ENCODE measurements at regions not wholly inside any gene's neighbourhood (a gene's known extent, or its start where the extent isn't known, plus 50 kb on each side); places are given as distances from the start of the nearest gene placed in this dataset.
A peak's percentile ranks its signal among the peaks of the same experiment; 100 is the strongest.

DNA sequence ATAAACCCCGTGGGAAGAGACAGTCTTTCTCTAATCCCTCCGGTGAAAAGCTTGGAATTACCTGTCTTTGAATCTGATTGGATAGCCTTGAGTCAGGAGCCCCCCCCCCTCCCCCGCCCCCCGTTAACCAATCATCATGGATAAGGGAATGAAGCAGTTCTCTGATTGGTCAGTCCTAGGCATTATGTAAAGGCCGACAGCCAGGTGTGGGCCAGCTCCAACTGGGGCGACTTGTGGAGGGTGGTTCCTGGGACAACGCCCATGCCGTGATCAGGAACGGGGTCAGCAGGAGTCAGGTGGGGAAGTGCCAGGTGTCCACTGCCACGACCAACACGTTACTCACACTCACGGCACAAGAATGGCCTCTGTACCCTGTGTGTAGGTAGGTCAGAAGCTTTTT, 406.8 kb upstream of the SULF2 start:
- Histone ChIP-seq H3K36me3 (ENCODE audit: insufficient read depth, low read length) (no peaks in the 10 kb centered on the region), H3K4me3 (ENCODE audit: low read length in 2 of 2) (no peak overlapping the region), H3K27me3 (ENCODE audit: insufficient read depth, low read length) (no peaks in the 10 kb centered on the region), H3K9me3 (ENCODE audit: control insufficient read depth in 1 of 2, low read length in 2 of 2) (no peaks in the 10 kb centered on the region), H3K27ac (ENCODE audit: low read depth, low read length) (no peak overlapping the region), H3K4me1 (ENCODE audit: insufficient read depth, low read length) (no peaks in the 10 kb centered on the region)
- H3K4me3 Mint-ChIP-seq = no peak overlapping the region
- H3K9me3 Mint-ChIP-seq = no peaks in the 10 kb centered on the region
- intact Hi-C loops (cut with micrococcal nuclease) = no loop called here
- ChIA-PET POLR2A (ENCODE audit: partially characterized antibody) (no interaction called here), CTCF (ENCODE audit: partially characterized antibody) (no interaction called here)
- H3K36me3 Mint-ChIP-seq = no peaks in the 10 kb centered on the region
- H3K27ac Mint-ChIP-seq = no peak overlapping the region
- no peaks in the 10 kb centered on the region for H3K4me1 Mint-ChIP-seq
- peaks cover 3 to 9% of the 10 kb centered on the region in 2 donors for H3K27me3 Mint-ChIP-seq
- DNase-seq = peak in 1 of 5 donors; percentile 36

DNA sequence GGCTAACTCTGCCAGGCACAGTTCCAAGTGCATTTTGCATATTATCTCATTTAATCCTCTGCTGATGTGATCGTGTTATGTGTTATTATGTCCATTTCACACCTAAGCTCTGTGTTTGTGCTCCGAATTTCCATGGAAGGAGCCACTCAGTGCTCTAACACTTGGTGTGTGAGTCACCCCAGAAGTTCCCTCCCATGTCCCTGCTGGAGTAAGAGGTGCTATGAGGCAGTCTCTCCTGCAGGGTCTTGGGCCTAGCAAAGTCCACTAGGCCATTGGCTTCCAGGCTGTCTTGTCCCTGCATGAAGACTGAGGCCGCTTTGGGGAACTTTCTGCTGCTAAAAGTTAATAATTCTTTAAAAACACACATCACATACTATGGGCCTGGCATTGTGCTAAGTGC, 405.9 kb upstream of the SULF2 start:
- H3K9me3 ChIP-seq (ENCODE audit: control insufficient read depth in 1 of 2, low read length in 2 of 2) = no peaks in the 10 kb centered on the region
- H3K27me3 ChIP-seq (ENCODE audit: insufficient read depth, low read length) = no peaks in the 10 kb centered on the region
- CTCF ChIA-PET (ENCODE audit: partially characterized antibody) = no interaction called here
- H3K36me3 ChIP-seq (ENCODE audit: insufficient read depth, low read length) = no peaks in the 10 kb centered on the region
- Mint-ChIP-seq H3K4me3 (no peak overlapping the region), H3K36me3 (no peaks in the 10 kb centered on the region), H3K9me3 (no peaks in the 10 kb centered on the region), H3K27ac (no peak overlapping the region), H3K27me3 (peaks cover 3 to 9% of the 10 kb centered on the region in 2 donors), H3K4me1 (no peaks in the 10 kb centered on the region)
- POLR2A ChIA-PET (ENCODE audit: partially characterized antibody) = no interaction called here
- no peaks in the 10 kb centered on the region for H3K4me1 ChIP-seq (ENCODE audit: insufficient read depth, low read length)
- H3K4me3 ChIP-seq (ENCODE audit: low read length in 2 of 2) = no peak overlapping the region
- DNase-seq = no peak
- no peak overlapping the region for H3K27ac ChIP-seq (ENCODE audit: low read depth, low read length)
- intact Hi-C loops (cut with micrococcal nuclease) = no loop called here

DNA sequence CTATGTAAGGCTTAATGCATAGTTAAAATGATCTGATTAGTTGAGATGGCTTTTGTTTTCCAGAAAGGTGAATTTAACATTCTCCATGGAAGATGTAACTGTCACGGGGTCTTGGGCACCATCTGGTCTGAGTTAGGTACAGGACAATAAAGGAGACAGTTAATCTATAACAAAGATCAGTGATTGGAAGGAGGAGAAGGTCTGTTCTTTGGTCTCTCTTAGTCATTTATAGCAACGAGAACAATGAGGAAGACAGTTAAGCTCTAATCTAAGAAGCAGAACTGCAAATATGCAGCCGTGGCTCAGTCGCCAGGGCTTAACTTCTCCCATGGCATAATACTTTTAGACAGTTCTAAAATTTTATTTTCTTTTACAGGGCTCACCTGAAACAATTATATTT, 405.5 kb upstream of the SULF2 start:
- Mint-ChIP-seq H3K4me3 (no peak overlapping the region), H3K36me3 (no peaks in the 10 kb centered on the region), H3K27ac (no peak overlapping the region), H3K4me1 (no peaks in the 10 kb centered on the region), H3K27me3 (peaks cover 3 to 6% of the 10 kb centered on the region in 2 donors), H3K9me3 (no peaks in the 10 kb centered on the region)
- CTCF ChIA-PET (ENCODE audit: partially characterized antibody) = no interaction called here
- H3K27me3 ChIP-seq (ENCODE audit: insufficient read depth, low read length) = no peaks in the 10 kb centered on the region
- DNase-seq = no peak
- H3K4me1 ChIP-seq (ENCODE audit: insufficient read depth, low read length) = no peaks in the 10 kb centered on the region
- H3K9me3 ChIP-seq (ENCODE audit: control insufficient read depth in 1 of 2, low read length in 2 of 2) = no peaks in the 10 kb centered on the region
- no peak overlapping the region for H3K27ac ChIP-seq (ENCODE audit: low read depth, low read length)
- no peak overlapping the region for H3K4me3 ChIP-seq (ENCODE audit: low read length in 2 of 2)
- H3K36me3 ChIP-seq (ENCODE audit: insufficient read depth, low read length) = no peaks in the 10 kb centered on the region
- intact Hi-C loops (cut with micrococcal nuclease) = no loop called here
- POLR2A ChIA-PET (ENCODE audit: partially characterized antibody) = no interaction called here

- Histone ChIP-seq H3K36me3 (ENCODE audit: insufficient read depth, low read length) (no peaks in the 10 kb centered on the region), H3K4me3 (ENCODE audit: low read length in 2 of 2) (no peak overlapping the region), H3K4me1 (ENCODE audit: insufficient read depth, low read length) (no peaks in the 10 kb centered on the region), H3K27ac (ENCODE audit: low read depth, low read length) (no peak overlapping the region), H3K9me3 (ENCODE audit: control insufficient read depth in 1 of 2, low read length in 2 of 2) (no peaks in the 10 kb centered on the region), H3K27me3 (ENCODE audit: insufficient read depth, low read length) (no peaks in the 10 kb centered on the region)
- Mint-ChIP-seq H3K27ac (no peak overlapping the region), H3K27me3 (peaks cover 3 to 4% of the 10 kb centered on the region in 2 donors), H3K36me3 (no peaks in the 10 kb centered on the region), H3K9me3 (no peaks in the 10 kb centered on the region), H3K4me1 (no peaks in the 10 kb centered on the region), H3K4me3 (no peak overlapping the region)
- ChIA-PET CTCF (ENCODE audit: partially characterized antibody) (no interaction called here), POLR2A (ENCODE audit: partially characterized antibody) (no interaction called here)
- intact Hi-C loops (cut with micrococcal nuclease) = loop anchor here (10.0 kb wide), 1 partner anchor 464 kb away; no protein-coding TSS in a partner anchor
- DNase-seq = no peak
Observed at GRCh38 chr20:48189181-48189580, 403.9 kb upstream of the SULF2 start.

- no peak overlapping the region for H3K4me3 Mint-ChIP-seq
- intact Hi-C loops (cut with micrococcal nuclease) = loop anchor here (10.0 kb wide), 1 partner anchor 463 kb away; no protein-coding TSS in a partner anchor
- no peak for DNase-seq
Observed at GRCh38 chr20:48187851-48188250, 402.6 kb upstream of the SULF2 start.

DNA sequence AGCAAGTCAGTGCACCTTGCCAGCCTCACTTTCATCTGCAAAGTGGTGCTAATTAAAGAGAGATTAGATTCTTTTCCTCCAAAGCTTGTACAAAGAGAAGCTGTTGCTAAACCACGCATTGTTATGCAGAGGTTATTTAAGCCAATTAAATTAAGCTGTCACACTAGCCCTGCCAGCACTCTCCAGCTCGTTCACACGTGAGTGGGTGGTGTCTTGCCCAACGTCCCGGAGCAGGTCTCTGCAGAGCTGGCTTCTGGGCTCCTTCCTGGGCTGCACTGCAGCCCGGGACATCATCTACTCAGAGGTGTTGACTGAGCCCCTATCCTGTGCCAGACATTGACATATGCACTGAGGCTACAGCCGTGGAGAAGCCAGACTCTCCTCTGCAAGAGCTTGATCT, 401.6 kb upstream of the SULF2 start:
- Mint-ChIP-seq H3K27me3 (peaks cover 3 to 4% of the 10 kb centered on the region in 2 donors), H3K27ac (peak overlapping the region in 1 of 7 donors; percentile 28), H3K9me3 (no peaks in the 10 kb centered on the region), H3K36me3 (no peaks in the 10 kb centered on the region), H3K4me1 (no peaks in the 10 kb centered on the region), H3K4me3 (no peak overlapping the region)
- H3K4me3 ChIP-seq (ENCODE audit: low read length in 2 of 2) = no peak overlapping the region
- no peak overlapping the region for H3K27ac ChIP-seq (ENCODE audit: low read depth, low read length)
- CTCF ChIA-PET (ENCODE audit: partially characterized antibody) = no interaction called here
- no peaks in the 10 kb centered on the region for H3K27me3 ChIP-seq (ENCODE audit: insufficient read depth, low read length)
- intact Hi-C loops (cut with micrococcal nuclease) = loop anchor here (10.0 kb wide), 1 partner anchor 462 kb away; no protein-coding TSS in a partner anchor
- no peak for DNase-seq
- H3K4me1 ChIP-seq (ENCODE audit: insufficient read depth, low read length) = no peaks in the 10 kb centered on the region
- no peaks in the 10 kb centered on the region for H3K36me3 ChIP-seq (ENCODE audit: insufficient read depth, low read length)
- POLR2A ChIA-PET (ENCODE audit: partially characterized antibody) = no interaction called here
- no peaks in the 10 kb centered on the region for H3K9me3 ChIP-seq (ENCODE audit: control insufficient read depth in 1 of 2, low read length in 2 of 2)

More at GRCh38 chr20:48187851-48188250, 402.6 kb upstream of the SULF2 start:
- CTCF ChIA-PET (ENCODE audit: partially characterized antibody) = no interaction called here
- no peaks in the 10 kb centered on the region for H3K27me3 ChIP-seq (ENCODE audit: insufficient read depth, low read length)
- H3K9me3 ChIP-seq (ENCODE audit: control insufficient read depth in 1 of 2, low read length in 2 of 2) = no peaks in the 10 kb centered on the region
- Mint-ChIP-seq H3K4me1 (no peaks in the 10 kb centered on the region), H3K36me3 (no peaks in the 10 kb centered on the region), H3K9me3 (no peaks in the 10 kb centered on the region), H3K27ac (no peak overlapping the region), H3K27me3 (peaks cover 3 to 4% of the 10 kb centered on the region in 2 donors)
- no peak overlapping the region for H3K27ac ChIP-seq (ENCODE audit: low read depth, low read length)
- H3K4me3 ChIP-seq (ENCODE audit: low read length in 2 of 2) = no peak overlapping the region
- H3K4me1 ChIP-seq (ENCODE audit: insufficient read depth, low read length) = no peaks in the 10 kb centered on the region
- H3K36me3 ChIP-seq (ENCODE audit: insufficient read depth, low read length) = no peaks in the 10 kb centered on the region
- POLR2A ChIA-PET (ENCODE audit: partially characterized antibody) = no interaction called here

GRCh38 chr20:48186447-48186846, 401.2 kb upstream of the SULF2 start:
- Histone ChIP-seq H3K36me3 (ENCODE audit: insufficient read depth, low read length) (no peaks in the 10 kb centered on the region), H3K27me3 (ENCODE audit: insufficient read depth, low read length) (no peaks in the 10 kb centered on the region), H3K4me1 (ENCODE audit: insufficient read depth, low read length) (no peaks in the 10 kb centered on the region), H3K4me3 (ENCODE audit: low read length in 2 of 2) (no peak overlapping the region), H3K9me3 (ENCODE audit: control insufficient read depth in 1 of 2, low read length in 2 of 2) (no peaks in the 10 kb centered on the region), H3K27ac (ENCODE audit: low read depth, low read length) (no peak overlapping the region)
- Mint-ChIP-seq H3K9me3 (no peaks in the 10 kb centered on the region), H3K27ac (peak overlapping the region in 1 of 7 donors; percentile 25), H3K36me3 (no peaks in the 10 kb centered on the region), H3K27me3 (peaks cover 2 to 5% of the 10 kb centered on the region in 2 donors), H3K4me1 (no peaks in the 10 kb centered on the region), H3K4me3 (no peak overlapping the region)
- CTCF ChIA-PET (ENCODE audit: partially characterized antibody) = no interaction called here
- no peak for DNase-seq
- intact Hi-C loops (cut with micrococcal nuclease) = loop anchor here (10.0 kb wide), 1 partner anchor 462 kb away; no protein-coding TSS in a partner anchor
- POLR2A ChIA-PET (ENCODE audit: partially characterized antibody) = no interaction called here

- DNase-seq = no peak
- H3K27ac ChIP-seq (ENCODE audit: low read depth, low read length) = no peak overlapping the region
- no peaks in the 10 kb centered on the region for H3K27me3 ChIP-seq (ENCODE audit: insufficient read depth, low read length)
- H3K4me3 ChIP-seq (ENCODE audit: low read length in 2 of 2) = no peak overlapping the region
- no peaks in the 10 kb centered on the region for H3K4me1 ChIP-seq (ENCODE audit: insufficient read depth, low read length)
- ChIA-PET POLR2A (ENCODE audit: partially characterized antibody) (no interaction called here), CTCF (ENCODE audit: partially characterized antibody) (no interaction called here)
- peaks cover 2 to 3% of the 10 kb centered on the region in 2 donors for H3K27me3 Mint-ChIP-seq
- H3K9me3 Mint-ChIP-seq = no peaks in the 10 kb centered on the region
- H3K9me3 ChIP-seq (ENCODE audit: control insufficient read depth in 1 of 2, low read length in 2 of 2) = no peaks in the 10 kb centered on the region
- intact Hi-C loops (cut with micrococcal nuclease) = loop anchor here (10.0 kb wide), 1 partner anchor 459 kb away; no protein-coding TSS in a partner anchor
- H3K4me1 Mint-ChIP-seq = no peaks in the 10 kb centered on the region
- H3K4me3 Mint-ChIP-seq = no peak overlapping the region
- H3K36me3 Mint-ChIP-seq = no peaks in the 10 kb centered on the region
- H3K36me3 ChIP-seq (ENCODE audit: insufficient read depth, low read length) = no peaks in the 10 kb centered on the region
- no peak overlapping the region for H3K27ac Mint-ChIP-seq
Observed at GRCh38 chr20:48184229-48184628, 398.9 kb upstream of the SULF2 start.
